ENCODE measurements at regions not wholly inside any gene's neighbourhood (a gene's known extent, or its start where the extent isn't known, plus 50 kb on each side); places are given as distances from the start of the nearest gene placed in this dataset.

- TF ChIP-seq CTCF (conservative IDR thresholded peaks at IDR 0.05; ENCODE audit: low read depth, low read length): no peak
- Histone ChIP-seq H3K4me2 (no peak overlapping the region), H4K20me1 (ENCODE audit: insufficient read depth) (no peaks in the 10 kb centered on the region), H2AFZ (ENCODE audit: low read depth) (no peak overlapping the region), H3K4me1 (ENCODE audit: low read depth, poor library complexity, severe bottlenecking) (no peaks in the 10 kb centered on the region), H3K79me2 (ENCODE audit: insufficient read depth, low read depth) (no peaks in the 10 kb centered on the region), H3K27ac (no peak overlapping the region), H3K36me3 (ENCODE audit: insufficient read depth) (no peaks in the 10 kb centered on the region), H3K4me3 (IDR thresholded peaks at IDR 0.05; ENCODE audit: insufficient read depth, low read depth, low read length) (no peak overlapping the region), H3K27me3 (ENCODE audit: insufficient read depth, low read depth) (no peaks in the 10 kb centered on the region), H3K9ac (no peak overlapping the region)
Measured at GRCh38 chr3:117282566-117282965, 573.0 kb downstream of the TUSC7 start.

- H3K4me3 ChIP-seq (IDR thresholded peaks at IDR 0.05; ENCODE audit: insufficient read depth, low read depth, low read length): no peak overlapping the region
- no peaks in the 10 kb centered on the region for H4K20me1 ChIP-seq (ENCODE audit: insufficient read depth)
- TF ChIP-seq CTCF (conservative IDR thresholded peaks at IDR 0.05; ENCODE audit: low read depth, low read length): no peak
- no peak overlapping the region for H3K9ac ChIP-seq
- no peaks in the 10 kb centered on the region for H3K4me1 ChIP-seq (ENCODE audit: low read depth, poor library complexity, severe bottlenecking)
- no peak overlapping the region for H2AFZ ChIP-seq (ENCODE audit: low read depth)
- H3K79me2 ChIP-seq (ENCODE audit: insufficient read depth, low read depth): no peaks in the 10 kb centered on the region
- no peak overlapping the region for H3K4me2 ChIP-seq
- no peaks in the 10 kb centered on the region for H3K36me3 ChIP-seq (ENCODE audit: insufficient read depth)
- H3K27ac ChIP-seq: no peak overlapping the region
- H3K27me3 ChIP-seq (ENCODE audit: insufficient read depth, low read depth): no peaks in the 10 kb centered on the region
Measured at GRCh38 chr3:117285737-117286136, 576.2 kb downstream of the TUSC7 start.

- H3K27ac ChIP-seq: no peak overlapping the region
- H3K4me1 ChIP-seq (ENCODE audit: low read depth, poor library complexity, severe bottlenecking): no peaks in the 10 kb centered on the region
- no peaks in the 10 kb centered on the region for H3K27me3 ChIP-seq (ENCODE audit: insufficient read depth, low read depth)
- no peak for TF ChIP-seq CTCF (conservative IDR thresholded peaks at IDR 0.05; ENCODE audit: low read depth, low read length)
- no peaks in the 10 kb centered on the region for H4K20me1 ChIP-seq (ENCODE audit: insufficient read depth)
- no peak overlapping the region for H3K4me2 ChIP-seq
- H3K36me3 ChIP-seq (ENCODE audit: insufficient read depth): no peaks in the 10 kb centered on the region
- no peak overlapping the region for H3K4me3 ChIP-seq (IDR thresholded peaks at IDR 0.05; ENCODE audit: insufficient read depth, low read depth, low read length)
- H2AFZ ChIP-seq (ENCODE audit: low read depth): no peak overlapping the region
- H3K9ac ChIP-seq: no peak overlapping the region
- H3K79me2 ChIP-seq (ENCODE audit: insufficient read depth, low read depth): no peaks in the 10 kb centered on the region
Measured at GRCh38 chr3:117286488-117286887, 576.9 kb downstream of the TUSC7 start.

GRCh38 chr3:117287602-117288001 is 578.0 kb downstream of the TUSC7 start:
- Histone ChIP-seq H3K4me3 (IDR thresholded peaks at IDR 0.05; ENCODE audit: insufficient read depth, low read depth, low read length) (no peak overlapping the region), H3K27ac (no peak overlapping the region), H3K36me3 (ENCODE audit: insufficient read depth) (no peaks in the 10 kb centered on the region), H2AFZ (ENCODE audit: low read depth) (no peak overlapping the region), H3K79me2 (ENCODE audit: insufficient read depth, low read depth) (no peaks in the 10 kb centered on the region), H4K20me1 (ENCODE audit: insufficient read depth) (no peaks in the 10 kb centered on the region), H3K4me2 (no peak overlapping the region), H3K27me3 (ENCODE audit: insufficient read depth, low read depth) (no peaks in the 10 kb centered on the region), H3K4me1 (ENCODE audit: low read depth, poor library complexity, severe bottlenecking) (no peaks in the 10 kb centered on the region), H3K9ac (no peak overlapping the region)
- no peak for TF ChIP-seq CTCF (conservative IDR thresholded peaks at IDR 0.05; ENCODE audit: low read depth, low read length)

GRCh38 chr3:117291476-117291875 is 581.9 kb downstream of the TUSC7 start:
- no peak for TF ChIP-seq CTCF (conservative IDR thresholded peaks at IDR 0.05; ENCODE audit: low read depth, low read length)
- Histone ChIP-seq H3K4me3 (IDR thresholded peaks at IDR 0.05; ENCODE audit: insufficient read depth, low read depth, low read length) (no peak overlapping the region), H2AFZ (ENCODE audit: low read depth) (no peak overlapping the region)

More at GRCh38 chr3:117291476-117291875, 581.9 kb downstream of the TUSC7 start:
- no peaks in the 10 kb centered on the region for H3K4me1 ChIP-seq (ENCODE audit: low read depth, poor library complexity, severe bottlenecking)
- H3K9ac ChIP-seq: no peak overlapping the region
- H3K4me2 ChIP-seq: no peak overlapping the region
- H3K79me2 ChIP-seq (ENCODE audit: insufficient read depth, low read depth): no peaks in the 10 kb centered on the region
- H3K27me3 ChIP-seq (ENCODE audit: insufficient read depth, low read depth): no peaks in the 10 kb centered on the region
- no peaks in the 10 kb centered on the region for H4K20me1 ChIP-seq (ENCODE audit: insufficient read depth)
- no peaks in the 10 kb centered on the region for H3K36me3 ChIP-seq (ENCODE audit: insufficient read depth)
- H3K27ac ChIP-seq: no peak overlapping the region

Data from KMS-11 (cell line).